Loucy (cell line): ENCODE measurements at regions not wholly inside any gene's neighbourhood (a gene's known extent, or its start where the extent isn't known, plus 50 kb on each side); places are given as distances from the start of the nearest gene placed in this dataset.
A peak's percentile ranks its signal among the peaks of the same experiment; 100 is the strongest.
"Not testable (repeated sequence)": the region's sequence is repeated elsewhere in the genome, so short reads cannot be mapped to it uniquely, and the experiment has no call there.

Experiments used
- H2AFZ ChIP-seq: fragments of 200-600 bp; sonication (generic); 2 replicates; pipeline ENCODE4 v1.6.0; 2016; ENCODE audit warnings: antibody characterized with exemption, mild to moderate bottlenecking, low read length, moderate library complexity
- H3F3A ChIP-seq: fragments of 200-600 bp; 2 replicates; pipeline ENCODE4 v1.6.0; 2016; ENCODE audit warnings: antibody characterized with exemption, low read depth, mild to moderate bottlenecking
- H3K27me3 ChIP-seq: fragments of 200-600 bp; sonication (generic); 2 replicates; pipeline ENCODE4 v1.6.1; 2014; ENCODE audit warnings: low read length, mild to moderate bottlenecking; ENCODE audit not compliant: insufficient read depth, poor library complexity, severe bottlenecking
- H3K36me3 ChIP-seq: fragments of 200-600 bp; sonication (generic); 2 replicates; pipeline ENCODE4 v1.6.1; 2016; ENCODE audit warnings: low read length; ENCODE audit not compliant: insufficient read depth
- H3K4me1 ChIP-seq: fragments of 200-600 bp; sonication (generic); 2 replicates; pipeline ENCODE4 v1.5.1; 2014; ENCODE audit warnings: low read length, mild to moderate bottlenecking; ENCODE audit not compliant: insufficient read depth, poor library complexity, severe bottlenecking
- H3K4me2 ChIP-seq: fragments of 200-600 bp; sonication (generic); 2 replicates; pipeline ENCODE4 v1.6.0; 2014; ENCODE audit warnings: antibody characterized with exemption, low read length, low read depth, mild to moderate bottlenecking; ENCODE audit not compliant: poor library complexity, severe bottlenecking
- H3K4me3 ChIP-seq: fragments of 200-600 bp; sonication (generic); 2 replicates; pipeline ENCODE4 v1.5.1; 2014; ENCODE audit warnings: low read length, mild to moderate bottlenecking, mixed read lengths; ENCODE audit not compliant: poor library complexity, severe bottlenecking
- H3K79me2 ChIP-seq: fragments of 200-600 bp; sonication (generic); 2 replicates; pipeline ENCODE4 v1.6.1; 2014; ENCODE audit warnings: low read length; ENCODE audit not compliant: insufficient read depth
- H3K9ac ChIP-seq: fragments of 200-600 bp; sonication (generic); 2 replicates; pipeline ENCODE4 v1.6.0; 2014; ENCODE audit warnings: mild to moderate bottlenecking, low read depth, low read length, moderate library complexity; ENCODE audit not compliant: poor library complexity, severe bottlenecking
- H3K9me2 ChIP-seq: fragments of 200-600 bp; sonication (generic); replicated peaks from 2 replicates; pipeline ENCODE4 v1.6.1; 2016; ENCODE audit warnings: low read depth, low read length, mixed read lengths
- H3K9me3 ChIP-seq: fragments of 200-600 bp; sonication (generic); 2 replicates; pipeline ENCODE4 v1.6.1; 2014; ENCODE audit warnings: mild to moderate bottlenecking, antibody characterized with exemption, low read length, low read depth; ENCODE audit not compliant: insufficient read depth
- H4K20me1 ChIP-seq: fragments of 200-600 bp; sonication (generic); 2 replicates; pipeline ENCODE4 v1.6.0; 2014; ENCODE audit warnings: antibody characterized with exemption, low read length, mild to moderate bottlenecking; ENCODE audit not compliant: insufficient read depth, poor library complexity, severe bottlenecking
- EZH2phosphoT487 ChIP-seq: fragments of 200-600 bp; IDR thresholded peaks from 2 replicates; pipeline ENCODE4 v1.6.1; 2018; ENCODE audit warnings: antibody characterized with exemption, mild to moderate bottlenecking, moderate library complexity, borderline replicate concordance
- TF ChIP-seq, protein P1 (sequence below): fragments of 200-600 bp; sonication (generic); conservative IDR thresholded peaks from 2 replicates; pipeline ENCODE4 v1.5.1; 2014; ENCODE audit warnings: mild to moderate bottlenecking, antibody characterized with exemption, low read length

DNA sequence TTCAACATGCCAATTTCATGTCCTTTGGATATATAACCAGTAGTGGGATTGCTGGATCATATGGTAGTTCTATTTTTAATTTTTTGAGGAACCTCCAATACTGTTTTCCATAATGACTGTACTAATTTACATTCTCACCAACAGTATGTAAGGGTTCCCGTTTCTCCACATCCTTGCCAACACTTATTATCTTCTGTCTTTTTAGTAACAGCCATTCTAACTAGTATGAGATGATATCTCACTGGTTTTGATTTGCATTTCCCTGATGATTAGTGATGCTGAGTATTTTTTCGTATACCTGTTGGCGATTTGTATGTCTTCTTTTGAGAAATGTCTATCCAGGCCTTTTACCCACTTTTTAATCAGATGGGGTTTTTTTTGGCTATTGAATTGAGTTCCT, 133.5 kb upstream of the MED14 start:
- no peaks in the 10 kb centered on the region for H3K9me2 ChIP-seq
- H3K4me2 ChIP-seq: no peak overlapping the region
- H3K9ac ChIP-seq: no peak overlapping the region
- no peak overlapping the region for H2AFZ ChIP-seq
- TF ChIP-seq EZH2phosphoT487: no peak
- TF ChIP-seq, protein P1, sequence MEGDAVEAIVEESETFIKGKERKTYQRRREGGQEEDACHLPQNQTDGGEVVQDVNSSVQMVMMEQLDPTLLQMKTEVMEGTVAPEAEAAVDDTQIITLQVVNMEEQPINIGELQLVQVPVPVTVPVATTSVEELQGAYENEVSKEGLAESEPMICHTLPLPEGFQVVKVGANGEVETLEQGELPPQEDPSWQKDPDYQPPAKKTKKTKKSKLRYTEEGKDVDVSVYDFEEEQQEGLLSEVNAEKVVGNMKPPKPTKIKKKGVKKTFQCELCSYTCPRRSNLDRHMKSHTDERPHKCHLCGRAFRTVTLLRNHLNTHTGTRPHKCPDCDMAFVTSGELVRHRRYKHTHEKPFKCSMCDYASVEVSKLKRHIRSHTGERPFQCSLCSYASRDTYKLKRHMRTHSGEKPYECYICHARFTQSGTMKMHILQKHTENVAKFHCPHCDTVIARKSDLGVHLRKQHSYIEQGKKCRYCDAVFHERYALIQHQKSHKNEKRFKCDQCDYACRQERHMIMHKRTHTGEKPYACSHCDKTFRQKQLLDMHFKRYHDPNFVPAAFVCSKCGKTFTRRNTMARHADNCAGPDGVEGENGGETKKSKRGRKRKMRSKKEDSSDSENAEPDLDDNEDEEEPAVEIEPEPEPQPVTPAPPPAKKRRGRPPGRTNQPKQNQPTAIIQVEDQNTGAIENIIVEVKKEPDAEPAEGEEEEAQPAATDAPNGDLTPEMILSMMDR: no peak
- H3F3A ChIP-seq: no peaks in the 10 kb centered on the region
- no peaks in the 10 kb centered on the region for H3K4me1 ChIP-seq
- H4K20me1 ChIP-seq: no peaks in the 10 kb centered on the region
- no peaks in the 10 kb centered on the region for H3K9me3 ChIP-seq
- no peak overlapping the region for H3K4me3 ChIP-seq
- H3K27me3 ChIP-seq: no peaks in the 10 kb centered on the region
- H3K36me3 ChIP-seq: no peaks in the 10 kb centered on the region
- no peaks in the 10 kb centered on the region for H3K79me2 ChIP-seq

DNA sequence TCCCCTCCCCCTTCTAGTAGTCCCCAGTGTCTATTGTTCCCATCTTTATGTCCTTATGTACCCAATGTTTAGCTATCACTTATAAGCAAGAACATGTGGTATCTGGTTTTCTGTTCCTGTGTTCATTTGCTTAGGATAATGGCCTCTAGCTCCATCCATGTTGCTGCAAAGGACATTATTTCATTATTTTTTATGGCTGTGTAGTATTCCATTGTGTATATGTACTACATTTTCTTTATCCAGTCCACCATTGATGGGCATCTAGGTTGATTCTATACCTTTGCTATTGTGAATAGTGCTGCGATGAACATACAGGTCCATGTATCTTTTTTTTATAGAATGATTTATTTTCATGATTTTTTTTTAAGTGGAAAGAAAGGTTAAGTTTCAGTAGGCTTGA, 135.6 kb upstream of the MED14 start:
- not testable (repeated sequence) for H3K4me1 ChIP-seq, H3K79me2 ChIP-seq, H3K9me2 ChIP-seq, H4K20me1 ChIP-seq, H3K4me2 ChIP-seq, H2AFZ ChIP-seq, H3K9me3 ChIP-seq, H3K27me3 ChIP-seq, H3K36me3 ChIP-seq, H3K4me3 ChIP-seq, H3F3A ChIP-seq, H3K9ac ChIP-seq

DNA sequence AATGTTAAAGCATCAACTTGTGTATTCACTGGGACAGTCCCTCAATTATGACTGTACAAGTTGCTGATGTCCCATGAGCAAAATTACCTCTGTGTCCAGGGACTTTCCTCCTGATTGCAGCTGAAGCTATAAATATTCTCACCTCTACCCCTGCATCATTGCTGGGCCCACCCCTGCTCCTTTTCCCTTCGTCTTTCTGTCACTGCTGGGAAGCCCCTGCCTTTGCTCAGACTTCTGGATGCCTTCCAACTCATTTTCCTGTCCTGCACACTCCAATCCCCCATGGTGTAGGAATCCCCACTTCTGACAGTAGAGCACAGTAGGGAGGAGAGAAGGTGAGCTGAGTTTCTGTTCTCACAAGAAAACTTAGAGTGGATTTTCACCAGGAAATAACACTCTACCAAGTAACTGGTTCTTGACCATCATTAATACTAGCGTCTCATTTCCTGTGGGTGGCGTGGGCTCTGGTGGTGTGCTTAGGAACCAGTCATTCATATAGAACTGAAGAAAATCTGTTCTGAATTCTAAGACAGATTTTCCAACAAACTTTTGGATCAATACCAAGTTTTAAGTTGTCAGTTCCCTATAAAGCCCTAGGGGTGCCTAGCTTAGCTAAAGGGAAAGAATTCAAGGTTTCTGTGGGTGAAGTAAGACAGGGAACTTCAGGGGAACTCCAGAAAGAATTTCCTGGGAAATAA, 136.2 kb upstream of the MED14 start:
- Histone ChIP-seq H3K79me2 (no peaks in the 10 kb centered on the region), H3F3A (no peaks in the 10 kb centered on the region), H3K9ac (no peak overlapping the region), H4K20me1 (no peaks in the 10 kb centered on the region), H3K4me3 (no peak overlapping the region), H3K36me3 (no peaks in the 10 kb centered on the region), H3K4me1 (no peaks in the 10 kb centered on the region), H3K4me2 (no peak overlapping the region), H3K9me3 (no peaks in the 10 kb centered on the region), H3K27me3 (no peaks in the 10 kb centered on the region), H3K9me2 (no peaks in the 10 kb centered on the region), H2AFZ (0 out of 2 replicates have a peak overlapping the region, but pooled peaks have one; percentile 52)
- TF ChIP-seq EZH2phosphoT487: no peak
- TF ChIP-seq, protein P1: no peak

DNA sequence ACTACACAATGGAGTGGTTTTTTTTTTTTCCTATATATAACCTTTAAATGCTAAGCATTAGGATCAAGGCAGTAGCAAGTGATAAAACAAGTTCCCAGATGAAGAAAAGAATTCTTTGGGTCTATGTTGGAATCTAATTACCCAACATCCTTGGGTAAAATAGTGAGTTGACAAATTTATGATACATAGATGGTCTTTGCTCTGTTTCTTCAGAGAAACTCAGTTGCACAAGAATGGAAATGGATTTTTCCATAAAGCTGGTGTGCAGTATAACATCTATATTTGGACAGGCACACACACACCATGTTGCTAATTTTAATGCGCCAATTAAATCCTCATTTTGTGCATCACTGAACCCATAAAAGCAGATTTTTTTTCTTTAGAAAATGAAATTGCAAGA, 137.0 kb upstream of the MED14 start:
- H3F3A ChIP-seq: no peaks in the 10 kb centered on the region
- no peak overlapping the region for H3K4me3 ChIP-seq
- H4K20me1 ChIP-seq: no peaks in the 10 kb centered on the region
- no peaks in the 10 kb centered on the region for H3K36me3 ChIP-seq
- H3K9me2 ChIP-seq: no peaks in the 10 kb centered on the region
- no peak overlapping the region for H3K4me2 ChIP-seq
- H3K27me3 ChIP-seq: no peaks in the 10 kb centered on the region
- H2AFZ ChIP-seq: no peak overlapping the region
- H3K4me1 ChIP-seq: no peaks in the 10 kb centered on the region
- no peak overlapping the region for H3K9ac ChIP-seq
- no peaks in the 10 kb centered on the region for H3K9me3 ChIP-seq
- TF ChIP-seq EZH2phosphoT487: no peak
- TF ChIP-seq, protein P1: no peak
- H3K79me2 ChIP-seq: no peaks in the 10 kb centered on the region
